CD4-positive, alpha-beta T cell (primary cell): ENCODE measurements at regions not wholly inside any gene's neighbourhood (a gene's known extent, or its start where the extent isn't known, plus 50 kb on each side); places are given as distances from the start of the nearest gene placed in this dataset.

Experiments
- ATAC-seq: fragments of 200-7000 bp; cut with Tn5 transposase; one replicate; pipeline ENCODE4 v1.10.0; 2022; ENCODE audit warnings: mild to moderate bottlenecking; ENCODE audit not compliant: poor library complexity
- CTCF ChIA-PET: fragments of 350-600 bp; sonication (Branson Sonifier 250); formaldehyde crosslinking; loops from one replicate; lab custom pipeline; 2021; ENCODE audit warnings: antibody characterized with exemption, inconsistent platforms; lab: Charles Lee
- POLR2A ChIA-PET: fragments of 350-600 bp; sonication (Branson Sonifier 250); formaldehyde crosslinking; loops from one replicate; lab custom pipeline; 2021; ENCODE audit warnings: antibody characterized with exemption, inconsistent platforms; lab: Charles Lee
- DNase-seq, 14 experiments: peaks; one replicate each; pipeline ENCODE4 v3.0.0-alpha.2; 2013 to 2020; ENCODE audit warnings: mixed read lengths in 2 of 14
- H3K27ac ChIP-seq, 2 donors: one replicate each; pipeline versions ENCODE4 v1.5.1 to v1.7.0; 2013; ENCODE audit warnings: low read length in 2 of 2, low read depth in 1 of 2, mild to moderate bottlenecking in 1 of 2
- H3K27me3 ChIP-seq, 2 experiments: 1 replicate in 1 of 2; 2 replicates in 1 of 2; pipeline versions ENCODE4 v1.6.1 to v1.7.0; 2013; ENCODE audit warnings: low read length in 2 of 2, control low read depth in 1 of 2, mild to moderate bottlenecking in 1 of 2, moderate library complexity in 1 of 2; ENCODE audit not compliant: insufficient read depth in 2 of 2, control insufficient read depth in 1 of 2
- H3K36me3 ChIP-seq: one replicate; pipeline ENCODE4 v1.6.1; 2013; ENCODE audit warnings: low read length, control low read depth; ENCODE audit not compliant: insufficient read depth
- H3K4me1 ChIP-seq: one replicate; pipeline ENCODE4 v1.6.1; 2013; ENCODE audit warnings: low read length, control low read depth; ENCODE audit not compliant: insufficient read depth
- H3K4me3 ChIP-seq: one replicate; pipeline ENCODE4 v1.5.1; 2013; ENCODE audit warnings: mild to moderate bottlenecking, low read length, moderate library complexity
- H3K9me3 ChIP-seq, 2 experiments: 1 replicate in 1 of 2; 2 replicates in 1 of 2; pipeline versions ENCODE4 v1.6.1 to v1.7.0; 2013; ENCODE audit warnings: low read length in 2 of 2, mild to moderate bottlenecking in 2 of 2, control low read depth in 1 of 2, moderate library complexity in 1 of 2; ENCODE audit not compliant: control insufficient read depth in 1 of 2, insufficient read depth in 1 of 2
- H3K27ac Mint-ChIP-seq: one replicate; pipeline ENCODE4 v1.8.0; 2020; ENCODE audit warnings: mixed read lengths
- H3K27me3 Mint-ChIP-seq: one replicate; pipeline ENCODE4 v1.8.0; 2021; ENCODE audit warnings: mixed read lengths
- H3K36me3 Mint-ChIP-seq: one replicate; pipeline ENCODE4 v1.8.0; 2021; ENCODE audit warnings: low read depth, mixed read lengths
- H3K4me1 Mint-ChIP-seq: one replicate; pipeline ENCODE4 v1.8.0; 2021; ENCODE audit warnings: low read depth, mixed read lengths
- H3K4me3 Mint-ChIP-seq: one replicate; pipeline ENCODE4 v1.8.0; 2020; ENCODE audit warnings: mild to moderate bottlenecking, mixed read lengths
- H3K9me3 Mint-ChIP-seq: one replicate; pipeline ENCODE4 v1.8.0; 2020; ENCODE audit warnings: mixed read lengths
- CTCF ChIP-seq: fragments of 200-600 bp; IDR thresholded peaks from one replicate; pipeline ENCODE4 v1.8.0; 2022; ENCODE audit warnings: antibody characterized with exemption, mild to moderate bottlenecking
- intact Hi-C, 2 experiments: fragments of 100-400 bp; cut with DNase I in 1 of 2; cut with micrococcal nuclease in 1 of 2; formaldehyde crosslinking; loops; one replicate each; pipeline versions ENCODE4 v1.15.1 to v1.9.0; 2023 to 2025; cut with DNase I, micrococcal nuclease

DNA sequence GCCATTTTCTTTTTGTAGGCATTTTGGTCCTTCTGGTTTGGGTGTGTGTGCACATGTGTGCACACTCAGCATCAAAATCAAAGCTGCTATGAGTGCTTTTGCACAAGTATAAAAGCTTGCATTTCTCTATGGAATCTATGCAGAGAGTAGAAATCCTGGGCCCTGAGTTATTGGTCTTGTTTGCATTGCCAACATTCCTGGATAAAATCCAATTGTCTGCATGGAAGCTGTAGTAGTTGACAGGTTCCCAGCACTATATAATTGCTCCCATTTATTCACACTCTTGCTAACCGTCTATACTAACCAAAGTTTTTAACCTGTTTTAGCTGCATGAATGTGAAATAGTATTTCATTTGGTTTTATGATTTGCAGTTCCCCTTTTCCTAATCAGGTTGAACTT, 277.0 kb downstream of the FOXA2 start:
- Histone ChIP-seq H3K4me3 (no peak overlapping the region), H3K4me1 (no peaks in the 10 kb centered on the region), H3K27me3 (no peaks in the 10 kb centered on the region), H3K9me3 (no peaks in the 10 kb centered on the region), H3K27ac (no peak overlapping the region), H3K36me3 (no peaks in the 10 kb centered on the region)
- no peaks in the 10 kb centered on the region for H3K36me3 Mint-ChIP-seq
- H3K27ac Mint-ChIP-seq, result no peak overlapping the region
- ATAC-seq, result no peak
- no peak overlapping the region for H3K4me3 Mint-ChIP-seq
- POLR2A ChIA-PET, result no interaction called here
- peaks cover 4% of the 10 kb centered on the region for H3K9me3 Mint-ChIP-seq
- H3K27me3 Mint-ChIP-seq, result no peaks in the 10 kb centered on the region
- no peak for TF ChIP-seq CTCF
- no peak for DNase-seq
- intact Hi-C loops, result no loop called here
- CTCF ChIA-PET, result no interaction called here
- no peaks in the 10 kb centered on the region for H3K4me1 Mint-ChIP-seq

DNA sequence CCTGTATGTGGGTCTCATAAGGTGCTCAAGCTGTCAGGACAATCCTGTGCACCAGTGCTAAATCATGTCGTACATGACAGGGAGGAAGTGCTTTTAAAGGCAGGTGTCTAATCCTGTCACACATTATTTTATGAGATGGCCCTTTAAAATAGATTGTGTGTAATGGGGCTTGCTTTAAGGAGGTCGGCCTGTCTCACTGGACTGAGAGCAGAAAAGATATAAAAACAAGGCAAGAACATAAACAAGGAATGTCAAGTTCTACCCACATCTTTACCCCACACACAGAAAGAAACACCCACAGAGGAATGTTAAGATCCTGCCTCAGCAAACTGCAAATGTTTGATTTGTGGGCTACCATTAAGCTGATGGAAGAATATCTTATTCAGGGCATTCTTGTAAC, 279.0 kb downstream of the FOXA2 start:
- H3K36me3 Mint-ChIP-seq, result no peaks in the 10 kb centered on the region
- H3K9me3 ChIP-seq, result no peaks in the 10 kb centered on the region
- H3K4me1 Mint-ChIP-seq, result no peaks in the 10 kb centered on the region
- CTCF ChIA-PET, result no interaction called here
- no peak for DNase-seq
- no peak overlapping the region for H3K27ac Mint-ChIP-seq
- H3K27me3 Mint-ChIP-seq, result no peaks in the 10 kb centered on the region
- H3K9me3 Mint-ChIP-seq, result peaks cover 4% of the 10 kb centered on the region
- H3K36me3 ChIP-seq, result no peaks in the 10 kb centered on the region
- no peak overlapping the region for H3K27ac ChIP-seq
- TF ChIP-seq CTCF, result no peak
- no peak for ATAC-seq
- H3K4me3 Mint-ChIP-seq, result no peak overlapping the region
- no peaks in the 10 kb centered on the region for H3K4me1 ChIP-seq
- POLR2A ChIA-PET, result no interaction called here
- intact Hi-C loops, result no loop called here
- no peaks in the 10 kb centered on the region for H3K27me3 ChIP-seq
- H3K4me3 ChIP-seq, result no peak overlapping the region

GRCh38 chr20:22303523-22303922, 280.8 kb downstream of the FOXA2 start:
- H3K4me3 Mint-ChIP-seq, result no peak overlapping the region
- Histone ChIP-seq H3K27ac (no peak overlapping the region), H3K9me3 (no peaks in the 10 kb centered on the region), H3K27me3 (no peaks in the 10 kb centered on the region), H3K4me3 (no peak overlapping the region), H3K36me3 (no peaks in the 10 kb centered on the region), H3K4me1 (no peaks in the 10 kb centered on the region)
- no peak overlapping the region for H3K27ac Mint-ChIP-seq
- DNase-seq (no peak), ATAC-seq (no peak)
- CTCF ChIA-PET, result no interaction called here
- no peak for TF ChIP-seq CTCF
- no peaks in the 10 kb centered on the region for H3K36me3 Mint-ChIP-seq
- POLR2A ChIA-PET, result no interaction called here
- intact Hi-C loops, result no loop called here
- H3K4me1 Mint-ChIP-seq, result no peaks in the 10 kb centered on the region
- peaks cover 10% of the 10 kb centered on the region for H3K9me3 Mint-ChIP-seq
- no peaks in the 10 kb centered on the region for H3K27me3 Mint-ChIP-seq
